ENCODE measurements at regions not wholly inside any gene's neighbourhood (a gene's known extent, or its start where the extent isn't known, plus 50 kb on each side); places are given as distances from the start of the nearest gene placed in this dataset.

DNA sequence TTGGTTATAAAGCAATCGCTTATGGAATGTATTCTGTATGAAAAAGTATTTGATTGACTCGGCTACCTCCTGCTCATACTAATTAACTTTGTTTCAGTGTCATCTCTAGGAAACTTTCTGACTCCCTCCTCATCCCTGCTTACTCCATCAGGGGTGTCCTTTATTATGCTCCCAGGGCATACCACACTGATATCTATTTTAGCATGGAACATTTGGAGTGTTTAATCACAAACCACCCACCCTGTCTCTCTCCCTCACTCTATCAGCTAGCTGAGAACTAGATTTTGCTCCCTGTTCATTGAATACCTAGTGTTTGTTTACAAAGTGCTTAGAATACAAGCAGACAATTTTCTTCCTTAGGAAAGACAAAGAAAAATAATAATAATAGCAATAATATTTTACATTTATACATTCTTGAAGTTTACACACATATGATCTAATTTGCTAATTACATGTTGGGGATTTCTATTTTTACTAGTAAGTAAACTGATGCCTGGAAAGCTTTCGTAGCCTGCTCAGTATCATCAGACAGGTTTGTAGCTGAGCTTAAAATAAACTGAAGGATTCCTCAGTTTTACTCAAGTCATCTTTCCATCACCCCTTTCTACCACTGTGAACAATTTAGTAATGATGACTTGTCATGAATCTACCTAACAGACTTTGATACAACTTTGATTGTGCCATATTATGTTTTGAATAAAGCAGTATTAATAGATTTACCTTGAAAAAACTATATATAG is 811.4 kb upstream of the HS3ST1 start:
- H3K27me3 ChIP-seq (ENCODE audit: control insufficient read depth in 4 of 4, insufficient read depth in 4 of 4, low read length in 3 of 4), result no peaks in the 10 kb centered on the region
- no peak for DNase-seq (ENCODE audit: low spot score)
- 58% methylated on average over 3 of the region's 3 CpGs for WGBS
- no peak overlapping the region for H3K9ac ChIP-seq (ENCODE audit: low read depth in 1 of 2, low read length in 2 of 2)
- no peak overlapping the region for H3K27ac ChIP-seq (ENCODE audit: low read depth in 1 of 2, low read length in 2 of 2)
- no peak overlapping the region for H3K4me3 ChIP-seq (ENCODE audit: low read depth in 1 of 3, low read length in 3 of 3)
- H3K4me1 ChIP-seq (ENCODE audit: control insufficient read depth in 4 of 4, insufficient read depth in 4 of 4, low read length in 3 of 4), result peaks cover 0 to 2% (median 0%) of the 10 kb centered on the region in 4 donors
- TF ChIP-seq NR2F2 (IDR thresholded peaks at IDR 0.05), result no peak
- no peak for TF ChIP-seq HNF4G (IDR thresholded peaks at IDR 0.05)
- TF ChIP-seq FOXA1 (IDR thresholded peaks at IDR 0.05), result no peak
- TF ChIP-seq HNF4A (conservative IDR thresholded peaks at IDR 0.05), result no peak
- no peak for TF ChIP-seq TAF1 (conservative IDR thresholded peaks at IDR 0.05)
- TF ChIP-seq YY1 (IDR thresholded peaks at IDR 0.05), result no peak
- no peak for TF ChIP-seq GABPA (IDR thresholded peaks at IDR 0.05 in 1 of 2, conservative IDR thresholded peaks at IDR 0.05 in 1 of 2)
- TF ChIP-seq, protein P1, sequence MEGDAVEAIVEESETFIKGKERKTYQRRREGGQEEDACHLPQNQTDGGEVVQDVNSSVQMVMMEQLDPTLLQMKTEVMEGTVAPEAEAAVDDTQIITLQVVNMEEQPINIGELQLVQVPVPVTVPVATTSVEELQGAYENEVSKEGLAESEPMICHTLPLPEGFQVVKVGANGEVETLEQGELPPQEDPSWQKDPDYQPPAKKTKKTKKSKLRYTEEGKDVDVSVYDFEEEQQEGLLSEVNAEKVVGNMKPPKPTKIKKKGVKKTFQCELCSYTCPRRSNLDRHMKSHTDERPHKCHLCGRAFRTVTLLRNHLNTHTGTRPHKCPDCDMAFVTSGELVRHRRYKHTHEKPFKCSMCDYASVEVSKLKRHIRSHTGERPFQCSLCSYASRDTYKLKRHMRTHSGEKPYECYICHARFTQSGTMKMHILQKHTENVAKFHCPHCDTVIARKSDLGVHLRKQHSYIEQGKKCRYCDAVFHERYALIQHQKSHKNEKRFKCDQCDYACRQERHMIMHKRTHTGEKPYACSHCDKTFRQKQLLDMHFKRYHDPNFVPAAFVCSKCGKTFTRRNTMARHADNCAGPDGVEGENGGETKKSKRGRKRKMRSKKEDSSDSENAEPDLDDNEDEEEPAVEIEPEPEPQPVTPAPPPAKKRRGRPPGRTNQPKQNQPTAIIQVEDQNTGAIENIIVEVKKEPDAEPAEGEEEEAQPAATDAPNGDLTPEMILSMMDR (IDR thresholded peaks at IDR 0.05; ENCODE audit: low read depth, low read length, missing input control), result no peak
- TF ChIP-seq JUND (IDR thresholded peaks at IDR 0.05), result no peak
- no peak for TF ChIP-seq EGR1 (IDR thresholded peaks at IDR 0.05; ENCODE audit: low read depth in 2 of 2)
- TF ChIP-seq SP1 (IDR thresholded peaks at IDR 0.05), result no peak
- TF ChIP-seq, protein P2, sequence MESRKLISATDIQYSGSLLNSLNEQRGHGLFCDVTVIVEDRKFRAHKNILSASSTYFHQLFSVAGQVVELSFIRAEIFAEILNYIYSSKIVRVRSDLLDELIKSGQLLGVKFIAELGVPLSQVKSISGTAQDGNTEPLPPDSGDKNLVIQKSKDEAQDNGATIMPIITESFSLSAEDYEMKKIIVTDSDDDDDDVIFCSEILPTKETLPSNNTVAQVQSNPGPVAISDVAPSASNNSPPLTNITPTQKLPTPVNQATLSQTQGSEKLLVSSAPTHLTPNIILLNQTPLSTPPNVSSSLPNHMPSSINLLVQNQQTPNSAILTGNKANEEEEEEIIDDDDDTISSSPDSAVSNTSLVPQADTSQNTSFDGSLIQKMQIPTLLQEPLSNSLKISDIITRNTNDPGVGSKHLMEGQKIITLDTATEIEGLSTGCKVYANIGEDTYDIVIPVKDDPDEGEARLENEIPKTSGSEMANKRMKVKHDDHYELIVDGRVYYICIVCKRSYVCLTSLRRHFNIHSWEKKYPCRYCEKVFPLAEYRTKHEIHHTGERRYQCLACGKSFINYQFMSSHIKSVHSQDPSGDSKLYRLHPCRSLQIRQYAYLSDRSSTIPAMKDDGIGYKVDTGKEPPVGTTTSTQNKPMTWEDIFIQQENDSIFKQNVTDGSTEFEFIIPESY (IDR thresholded peaks at IDR 0.05), result no peak
- TF ChIP-seq, protein P3, sequence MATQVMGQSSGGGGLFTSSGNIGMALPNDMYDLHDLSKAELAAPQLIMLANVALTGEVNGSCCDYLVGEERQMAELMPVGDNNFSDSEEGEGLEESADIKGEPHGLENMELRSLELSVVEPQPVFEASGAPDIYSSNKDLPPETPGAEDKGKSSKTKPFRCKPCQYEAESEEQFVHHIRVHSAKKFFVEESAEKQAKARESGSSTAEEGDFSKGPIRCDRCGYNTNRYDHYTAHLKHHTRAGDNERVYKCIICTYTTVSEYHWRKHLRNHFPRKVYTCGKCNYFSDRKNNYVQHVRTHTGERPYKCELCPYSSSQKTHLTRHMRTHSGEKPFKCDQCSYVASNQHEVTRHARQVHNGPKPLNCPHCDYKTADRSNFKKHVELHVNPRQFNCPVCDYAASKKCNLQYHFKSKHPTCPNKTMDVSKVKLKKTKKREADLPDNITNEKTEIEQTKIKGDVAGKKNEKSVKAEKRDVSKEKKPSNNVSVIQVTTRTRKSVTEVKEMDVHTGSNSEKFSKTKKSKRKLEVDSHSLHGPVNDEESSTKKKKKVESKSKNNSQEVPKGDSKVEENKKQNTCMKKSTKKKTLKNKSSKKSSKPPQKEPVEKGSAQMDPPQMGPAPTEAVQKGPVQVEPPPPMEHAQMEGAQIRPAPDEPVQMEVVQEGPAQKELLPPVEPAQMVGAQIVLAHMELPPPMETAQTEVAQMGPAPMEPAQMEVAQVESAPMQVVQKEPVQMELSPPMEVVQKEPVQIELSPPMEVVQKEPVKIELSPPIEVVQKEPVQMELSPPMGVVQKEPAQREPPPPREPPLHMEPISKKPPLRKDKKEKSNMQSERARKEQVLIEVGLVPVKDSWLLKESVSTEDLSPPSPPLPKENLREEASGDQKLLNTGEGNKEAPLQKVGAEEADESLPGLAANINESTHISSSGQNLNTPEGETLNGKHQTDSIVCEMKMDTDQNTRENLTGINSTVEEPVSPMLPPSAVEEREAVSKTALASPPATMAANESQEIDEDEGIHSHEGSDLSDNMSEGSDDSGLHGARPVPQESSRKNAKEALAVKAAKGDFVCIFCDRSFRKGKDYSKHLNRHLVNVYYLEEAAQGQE (IDR thresholded peaks at IDR 0.05), result no peak
- TF ChIP-seq FOXA2 (IDR thresholded peaks at IDR 0.05), result no peak
- TF ChIP-seq RAD21 (IDR thresholded peaks at IDR 0.05), result no peak
- TF ChIP-seq, protein P4, sequence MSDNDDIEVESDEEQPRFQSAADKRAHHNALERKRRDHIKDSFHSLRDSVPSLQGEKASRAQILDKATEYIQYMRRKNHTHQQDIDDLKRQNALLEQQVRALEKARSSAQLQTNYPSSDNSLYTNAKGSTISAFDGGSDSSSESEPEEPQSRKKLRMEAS (IDR thresholded peaks at IDR 0.05), result no peak
- no peak for TF ChIP-seq RXRA (IDR thresholded peaks at IDR 0.05)
- TF ChIP-seq, protein P5, sequence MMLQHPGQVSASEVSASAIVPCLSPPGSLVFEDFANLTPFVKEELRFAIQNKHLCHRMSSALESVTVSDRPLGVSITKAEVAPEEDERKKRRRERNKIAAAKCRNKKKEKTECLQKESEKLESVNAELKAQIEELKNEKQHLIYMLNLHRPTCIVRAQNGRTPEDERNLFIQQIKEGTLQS (IDR thresholded peaks at IDR 0.05), result no peak
- H3K36me3 ChIP-seq (ENCODE audit: control insufficient read depth in 4 of 4, insufficient read depth in 3 of 4, low read depth in 1 of 4, low read length in 3 of 4), result no peaks in the 10 kb centered on the region
- no peaks in the 10 kb centered on the region for H3K9me3 ChIP-seq (ENCODE audit: control insufficient read depth in 4 of 4, low read length in 3 of 4)
